ENCODE measurements at regions not wholly inside any gene's neighbourhood (a gene's known extent, or its start where the extent isn't known, plus 50 kb on each side); places are given as distances from the start of the nearest gene placed in this dataset.

DNA sequence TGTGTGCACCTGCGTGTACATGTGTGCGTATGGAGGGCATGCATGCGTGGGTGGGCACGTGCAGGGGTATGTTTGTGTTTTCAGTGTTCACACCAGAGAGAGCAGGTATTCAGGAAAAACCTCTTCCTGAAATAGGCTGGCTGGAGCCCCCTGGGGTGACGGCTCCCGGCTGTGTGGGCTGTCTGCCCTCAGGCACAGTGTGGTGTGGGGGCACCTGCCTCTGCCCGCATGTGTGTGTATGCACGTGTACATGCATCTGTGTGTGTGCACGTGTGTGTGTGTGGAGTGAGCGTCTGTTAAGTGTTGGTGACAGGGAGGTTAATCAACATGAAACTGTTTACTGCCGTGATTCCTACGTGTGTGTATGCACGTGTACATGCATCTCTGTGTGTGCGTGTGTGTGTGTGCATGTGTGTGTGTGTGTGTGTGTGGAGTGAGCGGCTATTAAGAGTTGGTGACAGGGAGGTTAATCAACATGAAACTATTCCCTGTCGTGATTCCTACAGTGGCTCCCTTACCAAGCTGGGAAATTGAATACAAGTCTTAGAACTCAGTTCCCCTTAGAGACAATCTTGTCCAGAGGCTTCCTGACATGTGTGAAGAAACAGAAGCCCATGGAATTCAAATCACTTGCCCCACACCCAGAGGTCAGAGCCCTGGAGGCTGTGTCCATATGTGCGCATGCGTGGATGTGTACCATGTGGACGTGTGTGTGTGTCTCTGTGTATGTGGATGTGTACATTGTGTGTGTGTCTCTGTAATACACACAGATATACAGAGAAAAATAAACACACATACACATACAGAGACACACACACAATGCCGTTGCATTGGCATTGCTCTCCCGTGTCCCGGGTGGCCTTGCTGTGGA, 372.4 kb upstream of the IRX4 start:
- TF ChIP-seq, protein P1, sequence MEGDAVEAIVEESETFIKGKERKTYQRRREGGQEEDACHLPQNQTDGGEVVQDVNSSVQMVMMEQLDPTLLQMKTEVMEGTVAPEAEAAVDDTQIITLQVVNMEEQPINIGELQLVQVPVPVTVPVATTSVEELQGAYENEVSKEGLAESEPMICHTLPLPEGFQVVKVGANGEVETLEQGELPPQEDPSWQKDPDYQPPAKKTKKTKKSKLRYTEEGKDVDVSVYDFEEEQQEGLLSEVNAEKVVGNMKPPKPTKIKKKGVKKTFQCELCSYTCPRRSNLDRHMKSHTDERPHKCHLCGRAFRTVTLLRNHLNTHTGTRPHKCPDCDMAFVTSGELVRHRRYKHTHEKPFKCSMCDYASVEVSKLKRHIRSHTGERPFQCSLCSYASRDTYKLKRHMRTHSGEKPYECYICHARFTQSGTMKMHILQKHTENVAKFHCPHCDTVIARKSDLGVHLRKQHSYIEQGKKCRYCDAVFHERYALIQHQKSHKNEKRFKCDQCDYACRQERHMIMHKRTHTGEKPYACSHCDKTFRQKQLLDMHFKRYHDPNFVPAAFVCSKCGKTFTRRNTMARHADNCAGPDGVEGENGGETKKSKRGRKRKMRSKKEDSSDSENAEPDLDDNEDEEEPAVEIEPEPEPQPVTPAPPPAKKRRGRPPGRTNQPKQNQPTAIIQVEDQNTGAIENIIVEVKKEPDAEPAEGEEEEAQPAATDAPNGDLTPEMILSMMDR (IDR thresholded peaks at IDR 0.05): no peak
- no peak for TF ChIP-seq POLR2A (IDR thresholded peaks at IDR 0.05)
